SK-N-SH (cell line): ENCODE measurements at regions not wholly inside any gene's neighbourhood (a gene's known extent, or its start where the extent isn't known, plus 50 kb on each side); places are given as distances from the start of the nearest gene placed in this dataset.
"Not testable (repeated sequence)": the region's sequence is repeated elsewhere in the genome, so short reads cannot be mapped to it uniquely, and the experiment has no call there.

Source experiments
- CTCF ChIP-seq: fragments of 200-600 bp; sonication (generic); IDR thresholded peaks from 2 replicates; pipeline ENCODE4 v1.6.1; 2017; ENCODE audit warnings: antibody characterized with exemption, mild to moderate bottlenecking, moderate library complexity
- EP300 ChIP-seq, 2 experiments: IDR thresholded peaks; 2 replicates each; pipeline versions ENCODE4 v1.4.0 to v1.6.1; 2012; ENCODE audit warnings: borderline replicate concordance in 1 of 2, low read depth in 1 of 2, low read length in 1 of 2
- GATA2 ChIP-seq: sonication (generic); formaldehyde crosslinking; IDR thresholded peaks from 2 replicates; pipeline ENCODE4 v1.5.0; 2020; ENCODE audit warnings: mild to moderate bottlenecking, missing genetic modification reagents
- JUND ChIP-seq: IDR thresholded peaks from 2 replicates; pipeline ENCODE4 v1.4.0; 2012
- NFIC ChIP-seq: IDR thresholded peaks from 2 replicates; pipeline ENCODE4 v1.4.0; 2012; ENCODE audit warnings: borderline replicate concordance
- RAD21 ChIP-seq: IDR thresholded peaks from 2 replicates; pipeline ENCODE4 v1.6.1; 2012; ENCODE audit warnings: mild to moderate bottlenecking, low read length
- RCOR1 ChIP-seq: fragments of 150-350 bp; IDR thresholded peaks from 2 replicates; pipeline ENCODE4 v1.6.1; 2017; ENCODE audit warnings: antibody characterized with exemption, low read length
- RFX5 ChIP-seq: IDR thresholded peaks from 2 replicates; pipeline ENCODE4 v1.6.1; 2012; ENCODE audit warnings: mild to moderate bottlenecking, improper control_type of control experiment, low read length
- TAF1 ChIP-seq: IDR thresholded peaks from 2 replicates; pipeline ENCODE4 v1.6.1; 2012; ENCODE audit warnings: low read depth, mild to moderate bottlenecking, low read length, moderate library complexity, borderline replicate concordance
- TEAD4 ChIP-seq: IDR thresholded peaks from 2 replicates; pipeline ENCODE4 v1.4.0; 2012; ENCODE audit warnings: mild to moderate bottlenecking, borderline replicate concordance; ENCODE audit not compliant: insufficient read depth
- USF1 ChIP-seq: IDR thresholded peaks from 2 replicates; pipeline ENCODE4 v1.4.0; 2012; ENCODE audit warnings: low read depth, borderline replicate concordance
- USF2 ChIP-seq: fragments of 150-350 bp; IDR thresholded peaks from 2 replicates; pipeline ENCODE4 v1.6.1; 2017; ENCODE audit warnings: antibody characterized with exemption, low read length, low read depth, borderline replicate concordance

GRCh38 chr9:42307449-42307848, 124.0 kb downstream of the SPATA31A6 start:
- TF ChIP-seq TAF1; GATA2; EP300 (IDR thresholded peaks at IDR 0.05; ENCODE audit: borderline replicate concordance in 1 of 2, low read depth in 1 of 2, low read length in 1 of 2); JUND; CTCF; TEAD4; NFIC; RCOR1; RFX5; USF1; RAD21; USF2: not testable (repeated sequence)
